Stimulated activated CD4-positive, alpha-beta T cell treated with anti-CD3 and anti-CD28 coated beads, Interleukin-2, amount 100 ng/mL, for 24 hours (primary cell): ENCODE measurements at regions not wholly inside any gene's neighbourhood (a gene's known extent, or its start where the extent isn't known, plus 50 kb on each side); places are given as distances from the start of the nearest gene placed in this dataset.
"Not testable (repeated sequence)": the region's sequence is repeated elsewhere in the genome, so short reads cannot be mapped to it uniquely, and the experiment has no call there.

Experiments
- DNase-seq, 2 donors: peaks; one replicate each; pipeline ENCODE4 v3.0.0-alpha.2; 2020

DNA sequence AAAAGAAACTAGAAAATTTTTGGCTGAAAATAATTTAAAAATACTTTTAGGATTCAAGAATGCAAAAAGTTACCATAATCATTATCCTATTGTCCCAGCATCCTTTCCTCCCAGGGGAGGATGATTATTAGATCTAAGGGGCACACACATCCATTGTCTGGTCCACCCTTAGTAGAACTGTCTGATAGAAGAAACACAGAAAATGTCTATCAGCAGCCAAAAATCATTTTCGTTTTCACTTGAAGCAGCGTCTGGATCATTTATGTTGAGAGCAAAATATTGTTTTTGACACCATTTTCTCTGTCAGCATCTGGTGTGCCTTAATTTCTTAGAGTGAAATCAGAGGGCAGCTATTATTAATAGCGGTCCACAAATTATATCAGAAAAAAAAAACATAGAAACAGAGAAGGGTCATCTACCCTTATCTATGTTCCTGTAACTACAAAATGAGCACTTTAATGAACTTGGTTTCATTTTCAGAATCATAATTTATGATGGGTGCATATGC, 446.3 kb downstream of the TRAM1L1 start:
- DNase-seq = no peak

DNA sequence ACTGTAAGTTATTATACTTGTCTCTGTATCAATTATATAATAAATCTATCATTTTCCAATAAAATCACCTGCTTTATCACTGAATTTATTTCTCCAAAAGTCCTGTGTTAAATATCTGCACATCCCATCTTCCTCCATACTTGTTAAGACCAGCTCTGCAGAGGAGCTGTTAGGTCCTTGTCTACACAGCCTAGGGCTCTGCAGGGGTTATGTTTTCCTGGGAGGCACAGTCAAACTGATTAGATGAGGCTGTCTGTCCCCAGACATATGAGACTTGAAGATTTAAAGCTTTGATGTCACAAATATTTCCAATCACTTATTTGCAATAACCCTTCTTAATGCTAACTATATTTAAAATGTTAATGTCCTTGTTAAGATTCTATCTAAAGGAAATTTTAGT, 446.8 kb downstream of the TRAM1L1 start:
- no peak for DNase-seq

GRCh38 chr4:116636917-116637316, 448.5 kb downstream of the TRAM1L1 start:
- DNase-seq = no peak

DNA sequence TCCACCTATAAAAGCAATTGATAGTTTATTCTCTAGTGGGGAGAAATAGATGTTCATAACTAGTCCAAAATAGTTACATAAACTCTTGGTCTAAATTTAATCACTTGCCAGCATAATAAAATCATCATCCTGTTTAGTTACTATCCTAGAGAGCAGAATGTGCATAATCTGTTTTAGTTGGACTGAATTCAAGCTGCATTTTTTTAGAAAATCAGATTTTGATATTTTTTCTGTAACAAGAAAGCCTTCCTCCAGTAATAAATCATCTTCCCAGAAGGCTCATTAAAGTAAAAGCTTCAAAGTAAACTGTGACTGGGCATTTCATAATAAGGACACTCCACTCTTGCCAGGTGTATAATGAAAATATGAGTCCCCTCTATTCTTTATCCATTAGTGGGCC, 453.1 kb downstream of the TRAM1L1 start:
- DNase-seq = no peak

GRCh38 chr4:116628598-116628997, 456.8 kb downstream of the TRAM1L1 start:
- no peak for DNase-seq

DNA sequence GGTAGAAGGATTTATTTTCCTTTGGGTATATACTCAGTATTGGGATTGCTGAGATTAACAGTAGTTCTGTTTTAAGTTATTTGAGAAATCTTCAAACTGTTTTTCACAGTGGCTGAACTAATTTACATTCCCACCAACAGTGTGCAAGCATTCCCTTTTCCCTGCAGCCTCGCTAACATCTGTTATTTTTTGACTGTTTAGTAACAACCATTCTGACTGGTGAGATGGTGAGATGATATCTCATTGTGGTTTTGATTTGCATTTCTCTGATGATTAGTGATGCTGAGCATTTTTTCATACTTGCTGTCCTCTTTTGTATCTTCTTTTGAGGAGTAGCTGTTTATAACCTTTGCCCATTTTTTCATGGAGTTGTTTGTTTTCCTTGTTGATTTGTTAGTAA, 457.8 kb downstream of the TRAM1L1 start:
- no peak for DNase-seq

GRCh38 chr4:116619508-116619907, 465.9 kb downstream of the TRAM1L1 start:
- DNase-seq = not testable (repeated sequence)

- DNase-seq = no peak
These were observed 466.7 kb downstream of the TRAM1L1 start for GRCh38 chr4:116618638-116619037.

DNA sequence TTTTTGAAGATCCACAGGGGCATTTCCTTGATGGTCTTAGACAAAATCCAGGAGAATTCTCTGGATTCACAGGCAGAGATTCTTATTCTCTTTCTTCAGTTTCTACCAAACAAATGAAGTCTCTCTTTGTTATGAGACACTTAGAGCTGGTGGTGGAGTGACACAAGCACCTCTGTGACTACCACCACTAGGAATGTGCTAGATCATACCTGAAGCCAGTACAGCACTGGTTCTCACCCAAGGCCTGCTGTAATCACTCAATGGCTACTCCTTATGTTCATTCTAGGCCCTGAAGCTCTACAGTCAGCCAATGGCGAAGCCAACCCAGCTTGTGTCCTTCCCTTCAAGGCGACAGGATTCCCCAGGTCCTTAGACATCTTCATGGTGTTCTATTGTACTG, 482.3 kb downstream of the TRAM1L1 start:
- DNase-seq = no peak

DNA sequence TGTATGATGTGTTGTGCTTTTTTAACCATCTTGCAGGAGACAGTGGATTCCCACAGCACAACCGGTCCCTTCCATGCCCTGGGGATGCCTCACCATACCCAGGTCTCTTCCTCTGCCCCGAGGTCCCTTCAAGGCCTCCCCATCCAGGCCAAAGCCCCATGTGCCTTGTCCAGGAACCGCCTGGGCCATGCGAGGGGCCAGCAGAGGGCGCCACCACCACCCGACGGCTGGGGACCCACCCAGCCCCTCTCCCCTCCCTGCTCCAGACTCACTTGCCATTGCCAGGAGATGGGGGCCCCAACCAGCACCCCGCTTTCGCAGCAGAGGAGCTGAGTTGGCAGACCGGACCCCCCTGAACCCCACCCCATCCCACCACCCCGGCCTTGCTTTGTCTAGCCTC, 485.5 kb downstream of the TRAM1L1 start:
- DNase-seq = peak in 1 of 2 donors; percentile 22

- DNase-seq = no peak
These were observed 486.2 kb downstream of the TRAM1L1 start for GRCh38 chr4:116598980-116599789.

- no peak for DNase-seq
These were observed 487.0 kb downstream of the TRAM1L1 start for GRCh38 chr4:116598155-116598979.

- DNase-seq = no peak
These were observed 494.7 kb downstream of the TRAM1L1 start for GRCh38 chr4:116590648-116591047.

DNA sequence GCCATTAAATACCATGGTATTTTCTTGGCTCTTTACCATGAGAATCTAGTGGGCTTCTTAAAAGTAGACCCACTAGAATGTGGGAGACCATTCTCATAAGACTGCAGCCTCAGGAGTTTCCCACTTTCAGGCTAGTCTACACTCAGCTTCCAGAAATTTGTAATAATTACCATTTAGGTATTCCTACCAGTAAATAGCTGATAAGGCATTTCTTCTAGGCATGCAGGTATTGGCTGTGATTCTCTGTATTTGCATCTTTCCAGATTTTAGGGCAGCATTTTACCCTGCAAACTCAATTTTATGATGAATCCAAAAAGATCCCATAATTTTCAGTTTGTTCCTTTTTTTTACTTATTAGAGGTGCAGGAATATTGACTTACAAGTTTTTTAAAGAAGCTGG, 496.6 kb downstream of the TRAM1L1 start:
- DNase-seq = no peak

DNA sequence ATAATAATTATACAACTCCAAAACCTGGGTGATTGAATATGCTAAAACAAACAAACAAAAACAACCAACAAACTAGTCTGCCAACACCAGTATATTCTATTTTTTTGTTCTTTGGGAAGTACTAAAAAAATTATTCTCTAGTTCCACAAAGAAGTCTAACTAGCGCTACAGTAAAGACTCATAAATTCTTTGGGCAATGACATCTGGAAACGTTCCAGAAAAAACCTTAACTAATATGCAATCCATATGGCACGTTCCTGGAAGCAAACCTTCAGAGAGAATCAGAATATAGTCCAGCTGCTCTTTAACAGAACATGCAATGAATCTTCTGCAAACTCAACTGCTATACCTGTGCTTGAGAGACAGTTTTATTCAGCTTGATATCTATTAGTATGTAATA, 500.1 kb downstream of the TRAM1L1 start:
- DNase-seq = no peak

DNA sequence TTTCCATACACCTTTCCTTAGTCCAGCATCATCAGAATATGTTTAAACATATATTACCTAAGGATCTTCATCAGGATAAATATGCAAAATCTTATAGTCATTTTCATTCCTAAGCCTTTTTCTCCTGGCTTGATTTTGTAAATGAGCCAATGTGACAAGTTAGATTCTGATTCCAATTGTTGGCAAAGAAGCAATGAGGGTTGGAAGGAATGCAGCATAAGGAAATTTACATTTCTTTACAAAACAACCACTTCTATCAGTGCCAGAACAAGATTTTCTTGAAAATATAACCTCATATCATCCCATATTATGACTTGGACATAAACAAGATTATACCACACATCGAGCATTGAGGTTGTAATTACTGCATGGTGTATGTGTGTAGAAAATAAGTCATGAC, 508.1 kb downstream of the TRAM1L1 start:
- DNase-seq = no peak

- DNase-seq = no peak
These were observed 511.8 kb downstream of the TRAM1L1 start for GRCh38 chr4:116573540-116573939.

- DNase-seq = no peak
These were observed 523.6 kb downstream of the TRAM1L1 start for GRCh38 chr4:116561768-116562167.

GRCh38 chr4:116551806-116552205, 533.6 kb downstream of the TRAM1L1 start:
- no peak for DNase-seq

DNA sequence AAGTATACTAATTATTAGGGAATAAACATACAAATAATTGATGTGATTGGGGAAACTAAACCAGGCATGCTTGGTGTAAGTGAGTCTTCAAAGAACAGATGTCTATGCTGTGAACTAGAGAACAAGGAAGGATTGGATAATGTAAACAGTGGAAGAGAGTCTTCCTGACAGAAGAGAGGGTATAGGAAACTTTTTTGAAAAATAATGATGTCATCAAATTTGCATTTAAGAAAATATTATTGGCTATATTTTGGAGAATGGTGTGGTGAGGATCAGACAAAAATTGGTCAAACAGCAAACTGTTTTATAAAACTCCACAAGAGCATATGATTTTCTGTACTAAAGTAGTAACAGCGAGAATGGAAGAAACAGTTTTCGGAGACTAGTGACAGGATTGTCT, 537.7 kb downstream of the TRAM1L1 start:
- DNase-seq = no peak

DNA sequence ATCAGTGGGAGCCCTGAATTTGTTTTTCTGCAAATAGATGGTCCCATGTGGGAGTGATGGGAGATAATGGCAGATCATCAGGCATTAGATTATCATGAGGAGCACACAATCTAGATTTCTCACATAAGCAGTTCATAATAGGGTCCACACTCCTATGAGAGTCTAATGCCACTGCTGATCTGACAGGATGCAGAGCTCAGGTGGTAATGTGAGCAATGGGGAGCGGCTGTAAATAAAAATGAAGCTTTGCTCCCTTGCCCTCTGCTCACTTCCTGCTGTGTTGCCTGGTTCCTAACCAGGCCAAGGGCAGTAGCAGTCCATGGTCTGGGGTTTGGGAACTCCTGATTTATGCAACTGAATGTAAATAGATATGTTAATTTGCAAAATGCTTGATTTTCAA, 538.6 kb downstream of the TRAM1L1 start:
- DNase-seq = no peak

- DNase-seq = no peak
These were observed 540.4 kb downstream of the TRAM1L1 start for GRCh38 chr4:116544946-116545345.

DNA sequence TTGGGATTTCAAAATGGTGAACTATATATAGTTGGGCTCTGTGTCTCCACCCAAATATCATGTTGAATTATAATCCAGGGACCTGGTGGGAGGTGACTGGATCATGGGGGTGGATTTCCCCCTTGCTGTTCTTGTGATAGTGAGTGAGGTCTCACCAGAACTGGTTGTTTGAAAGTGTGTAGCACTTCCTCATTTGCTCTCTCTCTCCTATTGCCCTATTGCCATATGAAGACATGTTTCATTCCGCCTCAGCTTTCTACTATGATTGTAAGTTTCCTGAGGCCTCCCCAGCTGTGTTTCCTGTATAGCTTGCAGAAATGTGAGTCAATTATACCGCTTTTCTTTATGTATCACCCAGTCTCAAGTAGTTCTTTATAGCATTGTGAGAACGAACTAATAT, 545.6 kb downstream of the TRAM1L1 start:
- no peak for DNase-seq

- DNase-seq = no peak
These were observed 547.5 kb downstream of the TRAM1L1 start for GRCh38 chr4:116537828-116538227.
